IMR-90 (cell line): ENCODE measurements at regions not wholly inside any gene's neighbourhood (a gene's known extent, or its start where the extent isn't known, plus 50 kb on each side); places are given as distances from the start of the nearest gene placed in this dataset.

Experiments
- ATAC-seq: fragments of 200-7000 bp; cut with Tn5 transposase; 2 replicates; pipeline ENCODE4 v1.9.1; 2020; ENCODE audit warnings: low read depth, mild to moderate bottlenecking, moderate library complexity
- BruUV-seq: library from RNA; stranded (reverse); fragments of 400-500 nt; replicated peaks from 2 replicates; lab custom pipeline; 2021; lab: Mats Ljungman, UMichigan
- CTCF ChIA-PET: fragments of 300-600 bp; formaldehyde crosslinking; extraction: SDS; loops from one replicate; lab custom pipeline; 2021; ENCODE audit warnings: antibody characterized with exemption; lab: Yijun Ruan, JAX
- POLR2A ChIA-PET: fragments of 300-600 bp; sonication (Branson Sonifier 250); formaldehyde crosslinking; loops from one replicate; lab custom pipeline; 2022; ENCODE audit warnings: antibody characterized with exemption; ENCODE audit not compliant: unreplicated experiment; lab: Charles Lee
- DNase-seq: peaks from one replicate; pipeline ENCODE4 v3.0.0; 2013
- H2AFZ ChIP-seq: replicated peaks from 2 replicates; pipeline ENCODE3; 2013; ENCODE audit warnings: low read length, mild to moderate bottlenecking; ENCODE audit not compliant: poor library complexity
- H2AK5ac ChIP-seq: 2 replicates; pipeline ENCODE4 v1.6.1; 2013; ENCODE audit warnings: low read depth, low read length, inconsistent platforms
- H2AK9ac ChIP-seq: replicated peaks from 2 replicates; pipeline ENCODE3; 2013; ENCODE audit warnings: mild to moderate bottlenecking, low read depth, low read length, moderate library complexity; ENCODE audit not compliant: poor library complexity
- H2BK120ac ChIP-seq: 2 replicates; pipeline ENCODE4 v1.6.1; 2013; ENCODE audit warnings: low read depth, low read length, inconsistent platforms
- H2BK15ac ChIP-seq: 3 replicates; pipeline ENCODE4 v1.6.1; 2013; ENCODE audit warnings: low read depth, low read length, inconsistent platforms
- H2BK20ac ChIP-seq: 2 replicates; pipeline ENCODE4 v1.6.1; 2013; ENCODE audit warnings: low read depth, mild to moderate bottlenecking, inconsistent platforms, low read length, moderate library complexity
- H2BK5ac ChIP-seq: 2 replicates; pipeline ENCODE4 v1.6.1; 2013; ENCODE audit warnings: mild to moderate bottlenecking, low read depth, low read length, inconsistent platforms; ENCODE audit not compliant: poor library complexity, severe bottlenecking
- H3K14ac ChIP-seq: replicated peaks from 2 replicates; pipeline ENCODE4 v1.6.1; 2013; ENCODE audit warnings: low read depth, low read length, inconsistent platforms
- H3K18ac ChIP-seq: 2 replicates; pipeline ENCODE4 v1.6.1; 2013; ENCODE audit warnings: low read depth, low read length, control low read depth
- H3K23ac ChIP-seq: 2 replicates; pipeline ENCODE4 v1.6.1; 2013; ENCODE audit warnings: low read depth, low read length, inconsistent platforms
- H3K27ac ChIP-seq: 2 replicates; pipeline ENCODE4 v1.5.1; 2013; ENCODE audit warnings: mild to moderate bottlenecking, control low read depth, low read length; ENCODE audit not compliant: insufficient read depth
- H3K27me3 ChIP-seq: 2 replicates; pipeline ENCODE4 v1.6.1; 2013; ENCODE audit warnings: low read length; ENCODE audit not compliant: control insufficient read depth, insufficient read depth
- H3K36me3 ChIP-seq: 2 replicates; pipeline ENCODE4 v1.6.1; 2013; ENCODE audit warnings: low read length, mixed read lengths; ENCODE audit not compliant: control insufficient read depth, insufficient read depth
- H3K4ac ChIP-seq: 2 replicates; pipeline ENCODE4 v1.6.1; 2013; ENCODE audit warnings: low read depth, low read length, inconsistent platforms
- H3K4me1 ChIP-seq: 2 replicates; pipeline ENCODE4 v1.6.1; 2013; ENCODE audit warnings: low read length, mixed read lengths; ENCODE audit not compliant: control insufficient read depth, insufficient read depth
- H3K4me2 ChIP-seq: 2 replicates; pipeline ENCODE4 v1.6.1; 2013; ENCODE audit warnings: low read depth, mild to moderate bottlenecking, control low read depth, low read length, moderate library complexity
- H3K4me3 ChIP-seq: 2 replicates; pipeline ENCODE4 v1.5.1; 2013; ENCODE audit warnings: low read depth, mild to moderate bottlenecking, control low read depth, low read length, moderate library complexity; ENCODE audit not compliant: insufficient read depth
- H3K56ac ChIP-seq: 2 replicates; pipeline ENCODE4 v1.6.1; 2013; ENCODE audit warnings: low read length, inconsistent platforms; ENCODE audit not compliant: insufficient read depth; ENCODE audit errors: extremely low read depth
- H3K79me1 ChIP-seq, 2 experiments: 2 replicates each; pipeline ENCODE4 v1.6.1; 2013; ENCODE audit warnings: low read length in 2 of 2, inconsistent platforms in 1 of 2, low read depth in 1 of 2
- H3K9ac ChIP-seq: 2 replicates; pipeline ENCODE4 v1.6.1; 2013; ENCODE audit warnings: low read depth, low read length, control low read depth
- H3K9me1 ChIP-seq: 2 replicates; pipeline ENCODE4 v1.6.1; 2013; ENCODE audit warnings: low read length, inconsistent platforms; ENCODE audit not compliant: insufficient read depth
- H3K9me3 ChIP-seq: 2 replicates; pipeline ENCODE4 v1.6.1; 2013; ENCODE audit warnings: low read length; ENCODE audit not compliant: control insufficient read depth, insufficient read depth
- H4K20me1 ChIP-seq: 2 replicates; pipeline ENCODE4 v1.6.1; 2013; ENCODE audit warnings: low read length, inconsistent platforms; ENCODE audit not compliant: insufficient read depth
- H4K5ac ChIP-seq: 2 replicates; pipeline ENCODE4 v1.6.1; 2013; ENCODE audit warnings: mild to moderate bottlenecking, low read depth, low read length, control low read depth
- H4K8ac ChIP-seq, 2 experiments: 2 replicates each; pipeline ENCODE4 v1.6.1; 2013; ENCODE audit warnings: low read depth in 2 of 2, low read length in 2 of 2, control low read depth in 1 of 2, inconsistent platforms in 1 of 2
- H4K91ac ChIP-seq: 2 replicates; pipeline ENCODE4 v1.6.1; 2013; ENCODE audit warnings: low read depth, low read length, inconsistent platforms; ENCODE audit not compliant: insufficient read depth
- CEBPB ChIP-seq: IDR thresholded peaks from 2 replicates; pipeline ENCODE4 v1.6.1; 2012; ENCODE audit warnings: low read depth, low read length, improper control_type of control experiment
- FOS ChIP-seq: fragments of 150-350 bp; IDR thresholded peaks from 2 replicates; pipeline ENCODE4 v1.6.1; 2016; ENCODE audit warnings: low read depth, low read length
- MAZ ChIP-seq: IDR thresholded peaks from 2 replicates; pipeline ENCODE4 v1.6.1; 2012; ENCODE audit warnings: low read depth, mild to moderate bottlenecking, low read length, improper control_type of control experiment, moderate library complexity, borderline replicate concordance
- NFE2L2 ChIP-seq: fragments of 150-350 bp; IDR thresholded peaks from 2 replicates; pipeline ENCODE4 v1.6.1; 2016; ENCODE audit warnings: low read depth, mild to moderate bottlenecking, low read length
- RAD21 ChIP-seq: IDR thresholded peaks from 2 replicates; pipeline ENCODE4 v1.6.1; 2012; ENCODE audit warnings: low read length, improper control_type of control experiment
- WGBS, 2 experiments: methylation state at CpG; one replicate each; pipeline versions ENCODE4 v1.1.5 to v1.1.7; 2013; ENCODE audit warnings: missing lambda C conversion rate in 2 of 2; ENCODE audit not compliant: insufficient read length in 1 of 2; ENCODE audit errors: extremely low coverage in 2 of 2; 5-methylcytosine and 5-hydroxymethylcytosine counted together
- dilution Hi-C: fragments of 300-500 bp; cut with HindIII; formaldehyde crosslinking; loops from one replicate; pipeline ENCODE4 v1.14.3; 2018; ENCODE audit warnings: low sequenced_read_pairs; ENCODE audit not compliant: unreplicated experiment
- in situ Hi-C: fragments of 300-500 bp; cut with MboI; formaldehyde crosslinking; loops from 3 replicates; pipeline ENCODE4 v1.14.3; 2019; ENCODE audit warnings: low sequenced_read_pairs, inconsistent platforms, mixed read lengths
- intact Hi-C: fragments of 100-400 bp; cut with micrococcal nuclease; formaldehyde crosslinking; loops from 2 replicates; pipeline ENCODE4 v1.10.0; 2022
- TF ChIP-seq, protein P1 (sequence below): conservative IDR thresholded peaks from 2 replicates; pipeline ENCODE4 v1.5.1; 2012; ENCODE audit warnings: mild to moderate bottlenecking, low read depth, low read length, improper control_type of control experiment

DNA sequence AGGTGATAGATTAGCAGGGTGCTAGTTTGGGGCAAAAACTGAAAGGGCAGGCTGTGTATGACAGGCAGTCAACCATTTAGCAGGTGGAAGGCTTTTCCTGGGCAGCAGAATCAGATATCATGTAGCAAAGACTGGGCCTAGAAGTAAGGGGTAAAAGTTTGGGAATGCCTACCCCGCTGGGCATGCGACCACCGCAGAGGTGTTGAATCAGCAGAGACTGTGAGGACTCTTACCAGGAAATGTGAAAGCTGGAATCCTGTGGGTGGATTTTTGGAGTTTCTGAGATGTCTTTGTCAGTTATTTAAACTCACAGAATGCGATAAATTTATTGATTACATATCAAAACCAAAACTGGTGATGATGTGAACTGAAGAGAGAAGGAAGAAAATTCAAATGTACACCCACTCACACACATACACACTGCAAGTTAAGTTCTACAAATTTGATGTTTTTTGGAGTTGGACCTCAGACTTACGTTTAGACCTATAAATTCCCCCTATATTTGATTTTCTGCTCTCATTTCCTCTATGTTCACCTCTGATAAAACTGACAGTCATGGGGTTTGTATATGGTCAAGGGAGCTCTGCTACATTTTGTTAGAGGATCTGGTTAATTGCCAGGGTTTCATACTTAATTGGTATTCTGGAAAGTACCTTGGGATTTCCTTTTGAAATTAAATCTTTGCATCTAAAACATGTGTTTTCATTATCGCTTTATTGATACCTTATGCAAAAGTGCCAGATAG, 333.6 kb downstream of the CSNK1G3 start:
- H3K9ac ChIP-seq, result no peak overlapping the region
- dilution Hi-C loops, result no loop called here
- no peaks in the 10 kb centered on the region for H3K36me3 ChIP-seq
- ATAC-seq (no peak), DNase-seq (no peak)
- WGBS, 2 experiments, result no CpG with 5 or more reads among the region's 6 CpGs
- no peak overlapping the region for H3K27ac ChIP-seq
- H2AFZ ChIP-seq, result no peak overlapping the region
- peak overlapping the region; percentile 48; the same call in 1 of the 2 replicates for H3K14ac ChIP-seq
- intact Hi-C loops, result no loop called here
- POLR2A ChIA-PET, result no interaction called here
- H3K4me3 ChIP-seq, result no peak overlapping the region
- no peak overlapping the region for H2AK9ac ChIP-seq
- in situ Hi-C loops, result no loop called here
- H3K23ac ChIP-seq, result no peak overlapping the region
- no peaks in the 10 kb centered on the region for H4K20me1 ChIP-seq
- H3K27me3 ChIP-seq, result no peaks in the 10 kb centered on the region
- no peak overlapping the region for H4K8ac ChIP-seq
- H3K56ac ChIP-seq, result no peak overlapping the region
- H3K4me1 ChIP-seq, result no peaks in the 10 kb centered on the region
- CTCF ChIA-PET, result no interaction called here
- TF ChIP-seq NFE2L2, result no peak
- no peak for TF ChIP-seq MAZ
- TF ChIP-seq RAD21, result no peak
- TF ChIP-seq FOS, result no peak
- TF ChIP-seq CEBPB, result no peak
- TF ChIP-seq, protein P1, sequence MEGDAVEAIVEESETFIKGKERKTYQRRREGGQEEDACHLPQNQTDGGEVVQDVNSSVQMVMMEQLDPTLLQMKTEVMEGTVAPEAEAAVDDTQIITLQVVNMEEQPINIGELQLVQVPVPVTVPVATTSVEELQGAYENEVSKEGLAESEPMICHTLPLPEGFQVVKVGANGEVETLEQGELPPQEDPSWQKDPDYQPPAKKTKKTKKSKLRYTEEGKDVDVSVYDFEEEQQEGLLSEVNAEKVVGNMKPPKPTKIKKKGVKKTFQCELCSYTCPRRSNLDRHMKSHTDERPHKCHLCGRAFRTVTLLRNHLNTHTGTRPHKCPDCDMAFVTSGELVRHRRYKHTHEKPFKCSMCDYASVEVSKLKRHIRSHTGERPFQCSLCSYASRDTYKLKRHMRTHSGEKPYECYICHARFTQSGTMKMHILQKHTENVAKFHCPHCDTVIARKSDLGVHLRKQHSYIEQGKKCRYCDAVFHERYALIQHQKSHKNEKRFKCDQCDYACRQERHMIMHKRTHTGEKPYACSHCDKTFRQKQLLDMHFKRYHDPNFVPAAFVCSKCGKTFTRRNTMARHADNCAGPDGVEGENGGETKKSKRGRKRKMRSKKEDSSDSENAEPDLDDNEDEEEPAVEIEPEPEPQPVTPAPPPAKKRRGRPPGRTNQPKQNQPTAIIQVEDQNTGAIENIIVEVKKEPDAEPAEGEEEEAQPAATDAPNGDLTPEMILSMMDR, result no peak
- no peak overlapping the region for H2BK5ac ChIP-seq
- no peak overlapping the region for H4K91ac ChIP-seq
- no peak overlapping the region; the same call in 1 of the 2 replicates for H2BK20ac ChIP-seq
- no peak overlapping the region for H2AK5ac ChIP-seq
- no peak overlapping the region for H3K4ac ChIP-seq
- H3K9me1 ChIP-seq, result no peaks in the 10 kb centered on the region
- H2BK120ac ChIP-seq, result no peak overlapping the region
- H3K18ac ChIP-seq, result no peak overlapping the region
- peak overlapping the region; percentile 21; the same call in 1 of the 3 replicates for H2BK15ac ChIP-seq
- no peaks in the 10 kb centered on the region for H3K9me3 ChIP-seq
- no peaks in the 10 kb centered on the region for H3K79me1 ChIP-seq
- no peak overlapping the region for H3K4me2 ChIP-seq
- no TSS peak for BruUV-seq
- no peak overlapping the region for H4K5ac ChIP-seq
